IgD-negative memory B cell (primary cell): ENCODE measurements at regions not wholly inside any gene's neighbourhood (a gene's known extent, or its start where the extent isn't known, plus 50 kb on each side); places are given as distances from the start of the nearest gene placed in this dataset.

Experiments used
- H3K27ac Mint-ChIP-seq, 3 donors: one replicate each; pipeline ENCODE4 v1.8.0; 2020 to 2022; ENCODE audit warnings: mild to moderate bottlenecking in 3 of 3, mixed read lengths in 3 of 3, moderate library complexity in 1 of 3
- H3K27me3 Mint-ChIP-seq: one replicate; pipeline ENCODE4 v1.8.0; 2021; ENCODE audit warnings: mixed read lengths
- H3K36me3 Mint-ChIP-seq: one replicate; pipeline ENCODE4 v1.8.0; 2020; ENCODE audit warnings: mild to moderate bottlenecking, mixed read lengths
- H3K4me1 Mint-ChIP-seq, 3 donors: one replicate each; pipeline ENCODE4 v1.8.0; 2020 to 2022; ENCODE audit warnings: mixed read lengths in 3 of 3, mild to moderate bottlenecking in 1 of 3
- H3K4me3 Mint-ChIP-seq, 4 donors: one replicate each; pipeline ENCODE4 v1.8.0; 2020 to 2022; ENCODE audit warnings: mild to moderate bottlenecking in 4 of 4, mixed read lengths in 4 of 4, moderate library complexity in 3 of 4
- H3K9me3 Mint-ChIP-seq, 3 donors: one replicate each; pipeline ENCODE4 v1.8.0; 2020 to 2021; ENCODE audit warnings: mixed read lengths in 3 of 3, mild to moderate bottlenecking in 1 of 3

GRCh38 chr6:92166666-92167065 is 1252.7 kb downstream of the EPHA7 start:
- H3K27me3 Mint-ChIP-seq: no peaks in the 10 kb centered on the region
- no peaks in the 10 kb centered on the region for H3K36me3 Mint-ChIP-seq
- H3K4me1 Mint-ChIP-seq: no peaks in the 10 kb centered on the region
- peaks cover 0 to 4% (median 3%) of the 10 kb centered on the region in 3 donors for H3K9me3 Mint-ChIP-seq
- H3K27ac Mint-ChIP-seq: no peak overlapping the region
- H3K4me3 Mint-ChIP-seq: no peak overlapping the region

- peaks cover 3 to 4% (median 3%) of the 10 kb centered on the region in 3 donors for H3K9me3 Mint-ChIP-seq
- H3K27me3 Mint-ChIP-seq: no peaks in the 10 kb centered on the region
- H3K27ac Mint-ChIP-seq: no peak overlapping the region
- no peaks in the 10 kb centered on the region for H3K36me3 Mint-ChIP-seq
- H3K4me1 Mint-ChIP-seq: no peaks in the 10 kb centered on the region
- H3K4me3 Mint-ChIP-seq: no peak overlapping the region
These were observed 1257.4 kb downstream of the EPHA7 start for GRCh38 chr6:92161953-92162352.

- H3K27ac Mint-ChIP-seq: no peak overlapping the region
- no peaks in the 10 kb centered on the region for H3K4me1 Mint-ChIP-seq
- H3K36me3 Mint-ChIP-seq: no peaks in the 10 kb centered on the region
- H3K9me3 Mint-ChIP-seq: peaks cover 3 to 7% (median 4%) of the 10 kb centered on the region in 3 donors
- H3K27me3 Mint-ChIP-seq: no peaks in the 10 kb centered on the region
- no peak overlapping the region for H3K4me3 Mint-ChIP-seq
These were observed 1259.1 kb downstream of the EPHA7 start for GRCh38 chr6:92160226-92160625.

GRCh38 chr6:92159046-92159445 is 1260.3 kb downstream of the EPHA7 start:
- Mint-ChIP-seq H3K27ac (no peak overlapping the region), H3K4me1 (no peaks in the 10 kb centered on the region), H3K27me3 (no peaks in the 10 kb centered on the region), H3K9me3 (peaks cover 0 to 10% (median 3%) of the 10 kb centered on the region in 3 donors), H3K4me3 (no peak overlapping the region), H3K36me3 (no peaks in the 10 kb centered on the region)

GRCh38 chr6:92150553-92150952 is 1268.8 kb downstream of the EPHA7 start:
- no peaks in the 10 kb centered on the region for H3K36me3 Mint-ChIP-seq
- H3K9me3 Mint-ChIP-seq: peaks cover 4% of the 10 kb centered on the region in 3 donors
- no peaks in the 10 kb centered on the region for H3K4me1 Mint-ChIP-seq
- no peak overlapping the region for H3K4me3 Mint-ChIP-seq
- H3K27ac Mint-ChIP-seq: no peak overlapping the region
- H3K27me3 Mint-ChIP-seq: no peaks in the 10 kb centered on the region

- H3K27me3 Mint-ChIP-seq: no peaks in the 10 kb centered on the region
- H3K4me1 Mint-ChIP-seq: no peaks in the 10 kb centered on the region
- H3K36me3 Mint-ChIP-seq: no peaks in the 10 kb centered on the region
- H3K4me3 Mint-ChIP-seq: no peak overlapping the region
- H3K9me3 Mint-ChIP-seq: peaks cover 0 to 5% (median 4%) of the 10 kb centered on the region in 3 donors
- H3K27ac Mint-ChIP-seq: no peak overlapping the region
These were observed 1272.1 kb downstream of the EPHA7 start for GRCh38 chr6:92147246-92147645.

GRCh38 chr6:92139601-92140000 is 1279.8 kb downstream of the EPHA7 start:
- Mint-ChIP-seq H3K4me3 (no peak overlapping the region), H3K27me3 (no peaks in the 10 kb centered on the region), H3K36me3 (no peaks in the 10 kb centered on the region), H3K9me3 (peaks cover 0 to 3% (median 3%) of the 10 kb centered on the region in 3 donors), H3K4me1 (no peaks in the 10 kb centered on the region), H3K27ac (no peak overlapping the region)

GRCh38 chr6:92132957-92133356 is 1286.4 kb downstream of the EPHA7 start:
- H3K27ac Mint-ChIP-seq: no peak overlapping the region
- H3K9me3 Mint-ChIP-seq: peaks cover 1 to 3% (median 3%) of the 10 kb centered on the region in 3 donors
- H3K36me3 Mint-ChIP-seq: no peaks in the 10 kb centered on the region
- no peaks in the 10 kb centered on the region for H3K27me3 Mint-ChIP-seq
- H3K4me1 Mint-ChIP-seq: no peaks in the 10 kb centered on the region
- no peak overlapping the region for H3K4me3 Mint-ChIP-seq

GRCh38 chr6:92132457-92132856 is 1286.9 kb downstream of the EPHA7 start:
- peaks cover 0 to 3% (median 3%) of the 10 kb centered on the region in 3 donors for H3K9me3 Mint-ChIP-seq
- no peaks in the 10 kb centered on the region for H3K36me3 Mint-ChIP-seq
- no peaks in the 10 kb centered on the region for H3K4me1 Mint-ChIP-seq
- no peak overlapping the region for H3K4me3 Mint-ChIP-seq
- H3K27me3 Mint-ChIP-seq: no peaks in the 10 kb centered on the region
- H3K27ac Mint-ChIP-seq: no peak overlapping the region

- peaks cover 2 to 3% (median 3%) of the 10 kb centered on the region in 3 donors for H3K9me3 Mint-ChIP-seq
- H3K27me3 Mint-ChIP-seq: no peaks in the 10 kb centered on the region
- H3K4me3 Mint-ChIP-seq: no peak overlapping the region
- H3K36me3 Mint-ChIP-seq: no peaks in the 10 kb centered on the region
- no peak overlapping the region for H3K27ac Mint-ChIP-seq
- H3K4me1 Mint-ChIP-seq: no peaks in the 10 kb centered on the region
These were observed 1288.4 kb downstream of the EPHA7 start for GRCh38 chr6:92130944-92131343.

- H3K4me3 Mint-ChIP-seq: no peak overlapping the region
- no peaks in the 10 kb centered on the region for H3K27me3 Mint-ChIP-seq
- no peaks in the 10 kb centered on the region for H3K4me1 Mint-ChIP-seq
- H3K9me3 Mint-ChIP-seq: peaks cover 0 to 3% (median 2%) of the 10 kb centered on the region in 3 donors
- H3K36me3 Mint-ChIP-seq: no peaks in the 10 kb centered on the region
- H3K27ac Mint-ChIP-seq: no peak overlapping the region
These were observed 1292.4 kb downstream of the EPHA7 start for GRCh38 chr6:92126983-92127382.

- H3K9me3 Mint-ChIP-seq: peaks cover 0 to 6% (median 2%) of the 10 kb centered on the region in 3 donors
These were observed 1293.3 kb downstream of the EPHA7 start for GRCh38 chr6:92126088-92126487.

GRCh38 chr6:92125681-92126080 is 1293.7 kb downstream of the EPHA7 start:
- no peak overlapping the region for H3K27ac Mint-ChIP-seq
- no peaks in the 10 kb centered on the region for H3K27me3 Mint-ChIP-seq
- no peak overlapping the region for H3K4me3 Mint-ChIP-seq
- peaks cover 0 to 6% (median 2%) of the 10 kb centered on the region in 3 donors for H3K9me3 Mint-ChIP-seq
- no peaks in the 10 kb centered on the region for H3K4me1 Mint-ChIP-seq
- no peaks in the 10 kb centered on the region for H3K36me3 Mint-ChIP-seq

More at GRCh38 chr6:92126088-92126487, 1293.3 kb downstream of the EPHA7 start:
- H3K4me3 Mint-ChIP-seq: no peak overlapping the region
- no peaks in the 10 kb centered on the region for H3K27me3 Mint-ChIP-seq
- H3K4me1 Mint-ChIP-seq: no peaks in the 10 kb centered on the region
- H3K27ac Mint-ChIP-seq: no peak overlapping the region
- H3K36me3 Mint-ChIP-seq: no peaks in the 10 kb centered on the region

GRCh38 chr6:92124200-92124651 is 1295.1 kb downstream of the EPHA7 start:
- Mint-ChIP-seq H3K4me3 (no peak overlapping the region), H3K4me1 (no peaks in the 10 kb centered on the region), H3K36me3 (no peaks in the 10 kb centered on the region), H3K27me3 (no peaks in the 10 kb centered on the region), H3K9me3 (peaks cover 0 to 6% (median 2%) of the 10 kb centered on the region in 3 donors), H3K27ac (peak overlapping the region in 1 of 3 donors; percentile 60)

GRCh38 chr6:92122746-92123145 is 1296.6 kb downstream of the EPHA7 start:
- Mint-ChIP-seq H3K27me3 (no peaks in the 10 kb centered on the region), H3K4me3 (no peak overlapping the region), H3K36me3 (no peaks in the 10 kb centered on the region), H3K4me1 (no peaks in the 10 kb centered on the region), H3K9me3 (peaks cover 0 to 3% (median 2%) of the 10 kb centered on the region in 3 donors), H3K27ac (no peak overlapping the region)

GRCh38 chr6:92121228-92121627 is 1298.1 kb downstream of the EPHA7 start:
- no peaks in the 10 kb centered on the region for H3K36me3 Mint-ChIP-seq
- peaks cover 0 to 3% (median 2%) of the 10 kb centered on the region in 3 donors for H3K9me3 Mint-ChIP-seq
- H3K4me1 Mint-ChIP-seq: no peaks in the 10 kb centered on the region
- H3K27ac Mint-ChIP-seq: no peak overlapping the region
- no peak overlapping the region for H3K4me3 Mint-ChIP-seq
- no peaks in the 10 kb centered on the region for H3K27me3 Mint-ChIP-seq
